ENCODE measurements at regions not wholly inside any gene's neighbourhood (a gene's known extent, or its start where the extent isn't known, plus 50 kb on each side); places are given as distances from the start of the nearest gene placed in this dataset.
A peak's percentile ranks its signal among the peaks of the same experiment; 100 is the strongest.

GRCh38 chr14:71713016-71713415 lies 219.2 kb upstream of the RGS6 start:
- Mint-ChIP-seq H3K4me1 (peaks cover 10% of the 10 kb centered on the region), H3K9me3 (no peaks in the 10 kb centered on the region), H3K36me3 (peaks cover 30% of the 10 kb centered on the region), H3K4me3 (no peak overlapping the region), H3K27ac (no peak overlapping the region), H3K27me3 (no peaks in the 10 kb centered on the region)
- CTCF ChIA-PET, result interaction anchor here (0.7 to 1.4 kb wide), 3 partner anchors 8 to 571 kb away, joined by 3 read pairs; no protein-coding TSS in a partner anchor
- DNase-seq, result no peak

GRCh38 chr14:71713451-71713850 lies 218.8 kb upstream of the RGS6 start:
- no peak for DNase-seq
- Mint-ChIP-seq H3K9me3 (no peaks in the 10 kb centered on the region), H3K27ac (no peak overlapping the region), H3K36me3 (peaks cover 30% of the 10 kb centered on the region), H3K4me3 (no peak overlapping the region), H3K27me3 (no peaks in the 10 kb centered on the region), H3K4me1 (peaks cover 10% of the 10 kb centered on the region)
- CTCF ChIA-PET, result interaction anchor here (1.4 kb wide), 1 partner anchor 8 kb away, joined by 3 read pairs; no protein-coding TSS in a partner anchor

GRCh38 chr14:71714225-71714624 lies 218.0 kb upstream of the RGS6 start:
- Mint-ChIP-seq H3K4me3 (no peak overlapping the region), H3K9me3 (no peaks in the 10 kb centered on the region), H3K36me3 (peaks cover 27% of the 10 kb centered on the region), H3K4me1 (peaks cover 10% of the 10 kb centered on the region), H3K27ac (no peak overlapping the region), H3K27me3 (no peaks in the 10 kb centered on the region)
- CTCF ChIA-PET, result no interaction called here
- no peak for DNase-seq

GRCh38 chr14:71716041-71716772 lies 216.0 kb upstream of the RGS6 start:
- Mint-ChIP-seq H3K36me3 (peaks cover 17% of the 10 kb centered on the region), H3K4me3 (no peak overlapping the region), H3K27me3 (no peaks in the 10 kb centered on the region), H3K9me3 (no peaks in the 10 kb centered on the region), H3K4me1 (peaks cover 4% of the 10 kb centered on the region), H3K27ac (no peak overlapping the region)
- no peak for DNase-seq
- CTCF ChIA-PET, result no interaction called here

- DNase-seq, result peak; percentile 32
Observed at GRCh38 chr14:71720978-71721624, 211.1 kb upstream of the RGS6 start.

GRCh38 chr14:71721791-71722190 lies 210.4 kb upstream of the RGS6 start:
- no peaks in the 10 kb centered on the region for H3K27me3 Mint-ChIP-seq
- no peaks in the 10 kb centered on the region for H3K4me1 Mint-ChIP-seq
- CTCF ChIA-PET, result interaction anchor here (1.0 to 2.4 kb wide), 2 partner anchors 9 to 30 kb away, joined by 3 to 6 read pairs; no protein-coding TSS in a partner anchor
- no peak overlapping the region for H3K4me3 Mint-ChIP-seq
- peak overlapping the region; percentile 59 for H3K27ac Mint-ChIP-seq
- H3K9me3 Mint-ChIP-seq, result no peaks in the 10 kb centered on the region
- no peak for DNase-seq
- peaks cover 20% of the 10 kb centered on the region for H3K36me3 Mint-ChIP-seq

More at GRCh38 chr14:71720978-71721624, 211.1 kb upstream of the RGS6 start:
- Mint-ChIP-seq H3K4me3 (no peak overlapping the region), H3K36me3 (peaks cover 20% of the 10 kb centered on the region), H3K27ac (no peak overlapping the region), H3K27me3 (no peaks in the 10 kb centered on the region), H3K9me3 (no peaks in the 10 kb centered on the region), H3K4me1 (no peaks in the 10 kb centered on the region)
- CTCF ChIA-PET, result interaction anchor here (0.6 to 2.4 kb wide), 3 partner anchors 8 to 233 kb away, joined by 3 to 6 read pairs (median 4); no protein-coding TSS in a partner anchor

- Mint-ChIP-seq H3K36me3 (peaks cover 20% of the 10 kb centered on the region), H3K9me3 (no peaks in the 10 kb centered on the region), H3K27me3 (no peaks in the 10 kb centered on the region), H3K27ac (no peak overlapping the region), H3K4me3 (no peak overlapping the region), H3K4me1 (no peaks in the 10 kb centered on the region)
- CTCF ChIA-PET, result no interaction called here
- DNase-seq, result no peak
Observed at GRCh38 chr14:71722885-71723284, 209.3 kb upstream of the RGS6 start.

GRCh38 chr14:71725922-71726579 lies 206.2 kb upstream of the RGS6 start:
- H3K27me3 Mint-ChIP-seq, result no peaks in the 10 kb centered on the region
- no peaks in the 10 kb centered on the region for H3K4me1 Mint-ChIP-seq
- DNase-seq, result no peak
- no peaks in the 10 kb centered on the region for H3K9me3 Mint-ChIP-seq
- CTCF ChIA-PET, result interaction anchor here (1.0 kb wide), 1 partner anchor 27 kb away, joined by 3 read pairs; no protein-coding TSS in a partner anchor
- H3K27ac Mint-ChIP-seq, result no peak overlapping the region
- H3K36me3 Mint-ChIP-seq, result peaks cover 37% of the 10 kb centered on the region
- H3K4me3 Mint-ChIP-seq, result no peak overlapping the region

GRCh38 chr14:71726580-71727021 lies 205.6 kb upstream of the RGS6 start:
- no peak overlapping the region for H3K27ac Mint-ChIP-seq
- CTCF ChIA-PET, result no interaction called here
- H3K9me3 Mint-ChIP-seq, result no peaks in the 10 kb centered on the region
- no peak overlapping the region for H3K4me3 Mint-ChIP-seq
- no peaks in the 10 kb centered on the region for H3K27me3 Mint-ChIP-seq
- no peak for DNase-seq
- peaks cover 38% of the 10 kb centered on the region for H3K36me3 Mint-ChIP-seq
- no peaks in the 10 kb centered on the region for H3K4me1 Mint-ChIP-seq

- Mint-ChIP-seq H3K9me3 (no peaks in the 10 kb centered on the region), H3K4me1 (no peaks in the 10 kb centered on the region), H3K27me3 (no peaks in the 10 kb centered on the region), H3K27ac (no peak overlapping the region), H3K4me3 (no peak overlapping the region), H3K36me3 (peaks cover 42% of the 10 kb centered on the region)
- no peak for DNase-seq
- CTCF ChIA-PET, result no interaction called here
Observed at GRCh38 chr14:71728386-71728785, 203.8 kb upstream of the RGS6 start.

- no peak for DNase-seq
- Mint-ChIP-seq H3K27me3 (no peaks in the 10 kb centered on the region), H3K4me1 (no peaks in the 10 kb centered on the region), H3K4me3 (no peak overlapping the region), H3K36me3 (peaks cover 38% of the 10 kb centered on the region), H3K9me3 (no peaks in the 10 kb centered on the region), H3K27ac (peak overlapping the region; percentile 29)
- CTCF ChIA-PET, result interaction anchor here (0.7 kb wide), 1 partner anchor 15 kb away, joined by 3 read pairs; no protein-coding TSS in a partner anchor
Observed at GRCh38 chr14:71729596-71729995, 202.6 kb upstream of the RGS6 start.

- H3K36me3 Mint-ChIP-seq, result peaks cover 37% of the 10 kb centered on the region
- no peak overlapping the region for H3K27ac Mint-ChIP-seq
- CTCF ChIA-PET, result interaction anchor here (1.3 kb wide), 1 partner anchor 23 kb away, joined by 3 read pairs; no protein-coding TSS in a partner anchor
- H3K27me3 Mint-ChIP-seq, result no peaks in the 10 kb centered on the region
- no peak overlapping the region for H3K4me3 Mint-ChIP-seq
- no peaks in the 10 kb centered on the region for H3K9me3 Mint-ChIP-seq
- no peaks in the 10 kb centered on the region for H3K4me1 Mint-ChIP-seq
- no peak for DNase-seq
Observed at GRCh38 chr14:71730471-71730870, 201.8 kb upstream of the RGS6 start.

GRCh38 chr14:71731096-71731495 lies 201.1 kb upstream of the RGS6 start:
- peaks cover 35% of the 10 kb centered on the region for H3K36me3 Mint-ChIP-seq
- CTCF ChIA-PET, result interaction anchor here (1.3 kb wide), 1 partner anchor 22 kb away, joined by 3 read pairs; no protein-coding TSS in a partner anchor
- H3K27me3 Mint-ChIP-seq, result no peaks in the 10 kb centered on the region
- no peak for DNase-seq
- H3K4me1 Mint-ChIP-seq, result no peaks in the 10 kb centered on the region
- no peak overlapping the region for H3K4me3 Mint-ChIP-seq
- H3K27ac Mint-ChIP-seq, result no peak overlapping the region
- no peaks in the 10 kb centered on the region for H3K9me3 Mint-ChIP-seq

- peaks cover 50% of the 10 kb centered on the region for H3K36me3 Mint-ChIP-seq
- CTCF ChIA-PET, result interaction anchor here (1.2 kb wide), 1 partner anchor 597 kb away, joined by 4 read pairs; no protein-coding TSS in a partner anchor
- H3K4me3 Mint-ChIP-seq, result no peak overlapping the region
- DNase-seq, result no peak
- no peaks in the 10 kb centered on the region for H3K4me1 Mint-ChIP-seq
- no peaks in the 10 kb centered on the region for H3K27me3 Mint-ChIP-seq
- H3K27ac Mint-ChIP-seq, result no peak overlapping the region
- H3K9me3 Mint-ChIP-seq, result no peaks in the 10 kb centered on the region
Observed at GRCh38 chr14:71733210-71733883, 198.9 kb upstream of the RGS6 start.
